Gastroesophageal sphincter (tissue), 4 donors: ENCODE measurements at regions not wholly inside any gene's neighbourhood (a gene's known extent, or its start where the extent isn't known, plus 50 kb on each side); places are given as distances from the start of the nearest gene placed in this dataset.
"Not testable (repeated sequence)": the region's sequence is repeated elsewhere in the genome, so short reads cannot be mapped to it uniquely, and the experiment has no call there.

Experiments used
- ATAC-seq: fragments of 150-250 bp; one replicate; pipeline ENCODE4 v1.9.1; 2016; ENCODE audit warnings: mild to moderate bottlenecking, moderate library complexity
- H3K27ac ChIP-seq, 4 donors: fragments of 200-600 bp; sonication (generic) in 3 of 4; 1 replicate in 3 of 4; 2 replicates in 1 of 4; pipeline ENCODE4 v1.5.1; 2016 to 2019
- H3K27me3 ChIP-seq: fragments of 200-600 bp; sonication (generic); one replicate; pipeline ENCODE4 v1.5.1; 2019
- H3K36me3 ChIP-seq, 2 donors: fragments of 200-600 bp; sonication (generic); one replicate each; pipeline ENCODE4 v1.5.1; 2019; ENCODE audit warnings: control low read depth in 1 of 2
- H3K4me1 ChIP-seq, 3 donors: fragments of 200-600 bp; sonication (generic); 1 replicate in 2 of 3; 2 replicates in 1 of 3; pipeline ENCODE4 v1.5.1; 2016 to 2019; ENCODE audit warnings: control low read depth in 2 of 3
- H3K4me3 ChIP-seq, 2 donors: fragments of 200-600 bp; sonication (generic); one replicate each; pipeline ENCODE4 v1.5.1; 2019; ENCODE audit warnings: mild to moderate bottlenecking in 1 of 2, moderate library complexity in 1 of 2
- H3K9me3 ChIP-seq, 3 donors: fragments of 200-600 bp; sonication (generic); one replicate each; pipeline ENCODE4 v1.5.1; 2017 to 2019; ENCODE audit warnings: control low read depth in 2 of 3
- CTCF ChIP-seq, 4 experiments: fragments of 200-600 bp in 2 of 4; fragments of 450-650 bp in 2 of 4; sonication (generic) in 1 of 4; IDR thresholded peaks; one replicate each; pipeline ENCODE4 v1.5.1; 2017 to 2019; ENCODE audit warnings: antibody characterized with exemption in 4 of 4, mild to moderate bottlenecking in 2 of 4, moderate library complexity in 2 of 4
- EP300 ChIP-seq: sonication (generic); formaldehyde crosslinking; IDR thresholded peaks from one replicate; pipeline ENCODE4 v1.6.1; 2017; ENCODE audit warnings: antibody characterized with exemption, mild to moderate bottlenecking
- POLR2A ChIP-seq, 2 donors: fragments of 450-650 bp; IDR thresholded peaks; one replicate each; pipeline ENCODE4 v1.6.1; 2017; ENCODE audit warnings: antibody characterized with exemption in 2 of 2, mild to moderate bottlenecking in 2 of 2, moderate library complexity in 1 of 2
- POLR2AphosphoS5 ChIP-seq: sonication (generic); formaldehyde crosslinking; IDR thresholded peaks from one replicate; pipeline ENCODE4 v1.6.1; 2017; ENCODE audit warnings: antibody characterized with exemption
- WGBS, 2 donors: methylation state at CpG; one replicate each; pipeline ENCODE4 v1.1.5; 2018; ENCODE audit warnings: low coverage in 1 of 2; 5-methylcytosine and 5-hydroxymethylcytosine counted together

GRCh38 chr3:5607581-5607980 lies 420.1 kb downstream of the EDEM1 start:
- Histone ChIP-seq H3K36me3 (no peaks in the 10 kb centered on the region), H3K9me3 (peaks cover 0 to 3% (median 0%) of the 10 kb centered on the region in 3 donors), H3K4me1 (no peaks in the 10 kb centered on the region), H3K27ac (no peak overlapping the region), H3K27me3 (no peaks in the 10 kb centered on the region), H3K4me3 (no peak overlapping the region)
- 54 to 86% methylated on average over 1 of the region's 1 CpG for WGBS, 2 donors
- ATAC-seq, result no peak
- TF ChIP-seq POLR2AphosphoS5, result no peak
- TF ChIP-seq POLR2A (IDR thresholded peaks at IDR 0.05), result no peak

- ATAC-seq, H3K9me3 ChIP-seq, H3K36me3 ChIP-seq, H3K27me3 ChIP-seq, H3K4me1 ChIP-seq, H3K27ac ChIP-seq, H3K4me3 ChIP-seq: not testable (repeated sequence)
- 79 to 88% methylated on average over 3 to 4 of the region's 4 CpGs for WGBS, 2 donors
Observed at GRCh38 chr3:5608971-5609370, 421.5 kb downstream of the EDEM1 start.

GRCh38 chr3:5613599-5613998 lies 426.1 kb downstream of the EDEM1 start:
- H3K4me3 ChIP-seq, result no peak overlapping the region

GRCh38 chr3:5616873-5617272 lies 429.4 kb downstream of the EDEM1 start:
- no peak overlapping the region for H3K27ac ChIP-seq
- H3K9me3 ChIP-seq, result no peaks in the 10 kb centered on the region
- H3K4me1 ChIP-seq, result no peaks in the 10 kb centered on the region
- TF ChIP-seq EP300 (no peak), POLR2A (IDR thresholded peaks at IDR 0.05) (no peak), CTCF (IDR thresholded peaks at IDR 0.05) (no peak), POLR2AphosphoS5 (no peak)
- H3K4me3 ChIP-seq, result no peak overlapping the region
- WGBS, 2 donors, result 63 to 69% methylated on average over 4 of the region's 4 CpGs
- H3K36me3 ChIP-seq, result no peaks in the 10 kb centered on the region
- ATAC-seq, result no peak
- no peaks in the 10 kb centered on the region for H3K27me3 ChIP-seq

More at GRCh38 chr3:5613599-5613998, 426.1 kb downstream of the EDEM1 start:
- no peak overlapping the region for H3K27ac ChIP-seq
- TF ChIP-seq POLR2AphosphoS5 (no peak), POLR2A (IDR thresholded peaks at IDR 0.05) (no peak)
- no peaks in the 10 kb centered on the region for H3K9me3 ChIP-seq
- H3K4me1 ChIP-seq, result no peaks in the 10 kb centered on the region
- no peak for ATAC-seq
- H3K27me3 ChIP-seq, result no peaks in the 10 kb centered on the region
- 21 to 54% methylated on average over 2 to 3 of the region's 3 CpGs for WGBS, 2 donors
- no peaks in the 10 kb centered on the region for H3K36me3 ChIP-seq

GRCh38 chr3:5618170-5618569 lies 430.7 kb downstream of the EDEM1 start:
- H3K27me3 ChIP-seq, result no peaks in the 10 kb centered on the region
- no peak overlapping the region for H3K27ac ChIP-seq
- ATAC-seq, result no peak
- H3K4me1 ChIP-seq, result no peaks in the 10 kb centered on the region
- H3K4me3 ChIP-seq, result no peak overlapping the region
- TF ChIP-seq POLR2A (IDR thresholded peaks at IDR 0.05) (no peak), POLR2AphosphoS5 (no peak), EP300 (no peak), CTCF (IDR thresholded peaks at IDR 0.05) (no peak)
- H3K36me3 ChIP-seq, result no peaks in the 10 kb centered on the region
- H3K9me3 ChIP-seq, result peaks cover 0 to 6% (median 0%) of the 10 kb centered on the region in 3 donors

GRCh38 chr3:5630406-5630805 lies 442.9 kb downstream of the EDEM1 start:
- Histone ChIP-seq H3K36me3 (no peaks in the 10 kb centered on the region), H3K4me1 (no peaks in the 10 kb centered on the region), H3K9me3 (no peaks in the 10 kb centered on the region), H3K27ac (no peak overlapping the region), H3K27me3 (no peaks in the 10 kb centered on the region), H3K4me3 (no peak overlapping the region)
- TF ChIP-seq EP300, result no peak
- no peak for TF ChIP-seq POLR2A (IDR thresholded peaks at IDR 0.05)
- TF ChIP-seq CTCF (IDR thresholded peaks at IDR 0.05), result no peak
- TF ChIP-seq POLR2AphosphoS5, result no peak
- WGBS, 2 donors, result 76 to 89% methylated on average over 3 of the region's 3 CpGs
- ATAC-seq, result no peak

- Histone ChIP-seq H3K4me3 (no peak overlapping the region), H3K27ac (no peak overlapping the region), H3K27me3 (no peaks in the 10 kb centered on the region), H3K4me1 (no peaks in the 10 kb centered on the region), H3K9me3 (peaks cover 0 to 16% (median 0%) of the 10 kb centered on the region in 3 donors), H3K36me3 (no peaks in the 10 kb centered on the region)
- WGBS, 2 donors, result no CpG with 5 or more reads among the region's 10 CpGs
- TF ChIP-seq EP300 (no peak), POLR2A (IDR thresholded peaks at IDR 0.05) (no peak), CTCF (IDR thresholded peaks at IDR 0.05) (no peak), POLR2AphosphoS5 (no peak)
- no peak for ATAC-seq
Observed at GRCh38 chr3:5633960-5634359, 446.5 kb downstream of the EDEM1 start.
